HCT116 (cell line): ENCODE measurements at regions not wholly inside any gene's neighbourhood (a gene's known extent, or its start where the extent isn't known, plus 50 kb on each side); places are given as distances from the start of the nearest gene placed in this dataset.

ENCODE experiments used
- ATAC-seq: fragments of 200-7000 bp; cut with Tn5 transposase; 2 replicates; pipeline ENCODE4 v1.9.1; 2020; ENCODE audit warnings: mild to moderate bottlenecking, moderate library complexity
- BruUV-seq: library from RNA; stranded (reverse); fragments of 400-500 nt; replicated peaks from 2 replicates; lab custom pipeline; 2021; lab: Mats Ljungman, UMichigan
- CTCF ChIA-PET: fragments of 300-600 bp; sonication (Branson Sonifier 250); formaldehyde crosslinking; loops from one replicate; lab custom pipeline; 2021; ENCODE audit warnings: antibody characterized with exemption; lab: Charles Lee
- POLR2A ChIA-PET: fragments of 300-600, 350-600 bp; sonication (Branson Sonifier 250); formaldehyde crosslinking; loops from one replicate; lab custom pipeline; 2021; ENCODE audit warnings: antibody characterized with exemption; lab: Charles Lee
- RAD21 ChIA-PET, 2 experiments: fragments of 300-600 bp; sonication (Branson Sonifier 250); formaldehyde crosslinking; loops; one replicate each; lab custom pipeline; 2023; ENCODE audit warnings: low total read pairs in 2 of 2; ENCODE audit not compliant: uncharacterized antibody in 2 of 2, unreplicated experiment in 2 of 2, low non-redundant PET in 1 of 2; lab: Charles Lee
- DNase-seq: peaks from one replicate; pipeline ENCODE4 v3.0.0-alpha.2; 2010; ENCODE audit warnings: low read depth, low spot score
- H2AFZ ChIP-seq: fragments of 200-600 bp; shearing (Covaris generic), sonication (generic); 2 replicates; pipeline ENCODE4 v1.6.1; 2017; ENCODE audit warnings: low read depth, mixed run types, mixed read lengths, antibody characterized with exemption, low read length; ENCODE audit not compliant: poor library complexity, severe bottlenecking
- H3K27ac ChIP-seq: 2 replicates; pipeline ENCODE4 v1.5.1; 2012; ENCODE audit warnings: low read depth, low read length
- H3K27me3 ChIP-seq: fragments of 200-600 bp; sonication (generic); 2 replicates; pipeline ENCODE4 v1.6.1; 2016; ENCODE audit warnings: mixed run types, low read length, mixed read lengths; ENCODE audit not compliant: insufficient read depth
- H3K36me3 ChIP-seq, 2 experiments: fragments of 200-500 bp in 1 of 2; fragments of 200-600 bp in 1 of 2; sonication (Bioruptor generic) in 1 of 2; sonication (generic) in 1 of 2; 2 replicates each; pipeline versions ENCODE4 v1.5.1 to v1.6.1; 2014 to 2016; ENCODE audit warnings: low read length in 2 of 2, inconsistent platforms in 1 of 2, mixed read lengths in 1 of 2, mixed run types in 1 of 2; ENCODE audit not compliant: insufficient read depth in 2 of 2, control insufficient read depth in 1 of 2
- H3K4me1 ChIP-seq, 2 experiments: fragments of 200-600 bp in 1 of 2; sonication (generic) in 1 of 2; 2 replicates each; pipeline versions ENCODE4 v1.5.1 to v1.6.1; 2012 to 2017; ENCODE audit warnings: low read length in 2 of 2, inconsistent platforms in 1 of 2, mild to moderate bottlenecking in 1 of 2, mixed read lengths in 1 of 2, mixed run types in 1 of 2, moderate library complexity in 1 of 2; ENCODE audit not compliant: insufficient read depth in 2 of 2, control insufficient read depth in 1 of 2
- H3K4me2 ChIP-seq: fragments of 200-600 bp; sonication (generic); 2 replicates; pipeline ENCODE4 v1.6.1; 2017; ENCODE audit warnings: mixed run types, low read length, mixed read lengths
- H3K4me3 ChIP-seq, 2 experiments: fragments of 200-600 bp in 1 of 2; sonication (generic) in 1 of 2; replicated peaks in 1 of 2; 2 replicates each; pipeline ENCODE4 v1.5.1; 2011 to 2016; ENCODE audit warnings: low read length in 2 of 2, control low read depth in 1 of 2, low read depth in 1 of 2, mild to moderate bottlenecking in 1 of 2, mixed read lengths in 1 of 2, mixed run types in 1 of 2
- H3K79me2 ChIP-seq: fragments of 200-600 bp; sonication (generic); 2 replicates; pipeline ENCODE4 v1.6.1; 2017; ENCODE audit warnings: mild to moderate bottlenecking, mixed run types, low read length, moderate library complexity, mixed read lengths; ENCODE audit not compliant: insufficient read depth
- H3K9ac ChIP-seq: fragments of 200-600 bp; sonication (generic); 2 replicates; pipeline ENCODE4 v1.6.1; 2016; ENCODE audit warnings: low read length, mixed read lengths
- H3K9me2 ChIP-seq: fragments of 200-600 bp; sonication (generic), shearing (Covaris generic); 2 replicates; pipeline ENCODE4 v1.6.1; 2017; ENCODE audit warnings: mixed run types, mild to moderate bottlenecking, moderate library complexity; ENCODE audit not compliant: insufficient read depth
- H3K9me3 ChIP-seq, 2 experiments: fragments of 200-500 bp in 1 of 2; fragments of 200-600 bp in 1 of 2; sonication (Bioruptor generic) in 1 of 2; sonication (generic) in 1 of 2; 2 replicates each; pipeline ENCODE4 v1.6.1; 2014 to 2017; ENCODE audit warnings: low read length in 2 of 2, mixed read lengths in 2 of 2, inconsistent platforms in 1 of 2, low read depth in 1 of 2, mild to moderate bottlenecking in 1 of 2, mixed run types in 1 of 2, moderate library complexity in 1 of 2; ENCODE audit not compliant: control insufficient read depth in 1 of 2, insufficient read depth in 1 of 2
- H4K20me1 ChIP-seq: fragments of 200-600 bp; sonication (generic), shearing (Covaris generic); 2 replicates; pipeline ENCODE4 v1.6.1; 2017; ENCODE audit warnings: mixed run types, mild to moderate bottlenecking, moderate library complexity; ENCODE audit not compliant: insufficient read depth
- ATF3 ChIP-seq: IDR thresholded peaks from 2 replicates; pipeline ENCODE4 v1.6.1; 2012
- FOSL1 ChIP-seq: IDR thresholded peaks from 2 replicates; pipeline ENCODE4 v1.6.1; 2012; ENCODE audit warnings: low read depth
- JUND ChIP-seq: IDR thresholded peaks from 2 replicates; pipeline ENCODE4 v1.6.1; 2012
- POLR2AphosphoS5 ChIP-seq: IDR thresholded peaks from 2 replicates; pipeline ENCODE4 v1.6.1; 2011; ENCODE audit warnings: mild to moderate bottlenecking, low read depth, low read length, moderate library complexity
- REST ChIP-seq: IDR thresholded peaks from 2 replicates; pipeline ENCODE4 v1.6.1; 2012; ENCODE audit warnings: low read depth
- SIN3A ChIP-seq: IDR thresholded peaks from 2 replicates; pipeline ENCODE4 v1.6.1; 2012; ENCODE audit warnings: low read depth
- TCF7L2 ChIP-seq: IDR thresholded peaks from 2 replicates; pipeline ENCODE4 v1.7.0; 2011; ENCODE audit warnings: borderline replicate concordance, inconsistent platforms; ENCODE audit not compliant: insufficient read depth, insufficient read length; ENCODE audit errors: extremely low read depth
- YY1 ChIP-seq: IDR thresholded peaks from 2 replicates; pipeline ENCODE4 v1.6.1; 2011; ENCODE audit warnings: low read length, low read depth, moderate library complexity, mild to moderate bottlenecking; ENCODE audit not compliant: insufficient replicate concordance; ENCODE audit errors: extremely low read depth
- ZFX ChIP-seq: fragments of 450-650 bp; IDR thresholded peaks from 2 replicates; pipeline ENCODE4 v1.6.1; 2017
- ZNF274 ChIP-seq: fragments of 200-500 bp; sonication (Bioruptor generic); IDR thresholded peaks from 2 replicates; pipeline ENCODE4 v1.6.1; 2014; ENCODE audit warnings: mild to moderate bottlenecking, low read depth, low read length, inconsistent platforms
- intact Hi-C: fragments of 100-400 bp; cut with micrococcal nuclease; formaldehyde crosslinking; loops from 2 replicates; pipeline ENCODE4 v1.10.0; 2022

- intact Hi-C loops: no loop called here
- no peak overlapping the region for H3K4me2 ChIP-seq
- ATAC-seq (no peak), DNase-seq (no peak)
- H3K9me3 ChIP-seq: no peaks in the 10 kb centered on the region
- H2AFZ ChIP-seq: no peak overlapping the region
- no peaks in the 10 kb centered on the region for H4K20me1 ChIP-seq
- H3K4me1 ChIP-seq: no peaks in the 10 kb centered on the region
- H3K27me3 ChIP-seq: no peaks in the 10 kb centered on the region
- BruUV-seq: no TSS peak
- no peak overlapping the region for H3K9ac ChIP-seq
- H3K27ac ChIP-seq: no peak overlapping the region
- ChIA-PET POLR2A (no interaction called here), CTCF (no interaction called here), RAD21 (no interaction called here)
- TF ChIP-seq ZNF274: no peak
- TF ChIP-seq SIN3A: no peak
- no peak for TF ChIP-seq TCF7L2
- no peak for TF ChIP-seq REST
- no peak for TF ChIP-seq FOSL1
- TF ChIP-seq YY1: no peak
- no peaks in the 10 kb centered on the region for H3K36me3 ChIP-seq
- H3K79me2 ChIP-seq: no peaks in the 10 kb centered on the region
- H3K9me2 ChIP-seq: no peaks in the 10 kb centered on the region
- no peak overlapping the region for H3K4me3 ChIP-seq
These were observed 363.5 kb upstream of the NECTIN3 start for GRCh38 chr3:110708156-110708555.

- Histone ChIP-seq H2AFZ (no peak overlapping the region), H3K9ac (no peak overlapping the region), H4K20me1 (no peaks in the 10 kb centered on the region), H3K27me3 (no peaks in the 10 kb centered on the region), H3K36me3 (no peaks in the 10 kb centered on the region), H3K9me2 (no peaks in the 10 kb centered on the region), H3K79me2 (no peaks in the 10 kb centered on the region), H3K27ac (no peak overlapping the region), H3K4me1 (no peaks in the 10 kb centered on the region), H3K4me2 (no peak overlapping the region), H3K9me3 (no peaks in the 10 kb centered on the region), H3K4me3 (no peak overlapping the region)
- ChIA-PET RAD21 (no interaction called here), POLR2A (no interaction called here), CTCF (no interaction called here)
- BruUV-seq: no TSS peak
- TF ChIP-seq ATF3 (no peak), SIN3A (no peak), JUND (no peak), ZFX (no peak), POLR2AphosphoS5 (no peak), ZNF274 (no peak), YY1 (no peak)
- DNase-seq: no peak
- ATAC-seq: no peak
- intact Hi-C loops: no loop called here
These were observed 361.5 kb upstream of the NECTIN3 start for GRCh38 chr3:110710156-110710555.
